NCI-H128 (cell line): ENCODE measurements at regions not wholly inside any gene's neighbourhood (a gene's known extent, or its start where the extent isn't known, plus 50 kb on each side); places are given as distances from the start of the nearest gene placed in this dataset.

Source experiments
- DNase-seq: peaks from one replicate; lab custom pipeline; 2025; ENCODE audit not compliant: unreplicated experiment; lab: John Stamatoyannopoulos, UW

DNA sequence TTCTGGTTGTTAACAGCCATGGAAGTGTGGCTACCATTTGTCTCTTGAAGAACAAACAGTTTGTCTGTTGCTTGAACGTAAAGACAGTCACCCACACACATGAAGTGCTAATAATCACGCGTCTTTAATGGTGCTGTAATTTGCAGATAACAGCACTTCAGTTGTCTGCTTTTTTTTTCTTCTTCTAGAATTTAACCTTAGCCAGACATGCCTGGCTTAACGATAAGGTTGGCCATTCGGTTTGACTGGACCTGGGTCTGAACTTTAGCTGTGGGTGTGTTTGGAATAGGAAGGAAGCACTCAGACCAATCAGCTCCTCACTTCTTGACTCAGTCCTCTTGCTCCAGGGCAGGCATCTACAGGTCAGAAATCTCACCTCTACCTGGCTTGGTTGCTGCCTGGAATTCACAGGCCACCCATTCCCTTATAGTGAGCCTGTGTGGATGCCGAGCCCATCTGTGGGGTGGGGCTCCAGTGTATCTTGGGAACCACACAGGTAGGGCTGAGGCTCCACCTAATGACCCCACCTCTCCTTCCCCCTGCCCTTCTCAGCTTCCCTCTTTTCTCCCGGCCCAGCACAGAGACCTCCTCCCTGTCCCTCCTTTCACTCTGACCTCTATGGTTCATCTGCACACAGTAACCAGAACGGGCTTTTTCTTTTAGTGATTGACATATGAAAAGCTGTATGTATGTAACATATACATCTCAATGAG, 246.4 kb upstream of the PWP1 start:
- no peak for DNase-seq

DNA sequence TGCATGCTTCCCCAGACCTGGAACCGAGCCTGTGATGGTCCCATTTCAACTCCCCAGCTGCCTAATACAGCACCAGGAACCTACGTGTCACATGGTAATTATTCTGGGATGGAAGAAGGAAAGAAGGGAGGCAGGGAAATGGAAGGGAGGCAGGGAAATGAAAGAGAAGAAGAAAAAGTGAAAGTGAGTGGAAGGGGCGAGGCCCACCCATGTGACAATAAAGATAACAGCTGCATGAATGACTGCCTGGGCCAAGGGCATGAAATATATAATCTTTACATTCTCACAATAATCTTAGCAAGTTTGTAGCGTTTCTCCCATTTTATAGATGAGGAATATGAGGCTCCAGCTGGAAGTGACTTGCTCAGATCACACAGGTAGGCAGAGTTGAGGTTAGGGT, 245.0 kb upstream of the PWP1 start:
- DNase-seq, result no peak

DNA sequence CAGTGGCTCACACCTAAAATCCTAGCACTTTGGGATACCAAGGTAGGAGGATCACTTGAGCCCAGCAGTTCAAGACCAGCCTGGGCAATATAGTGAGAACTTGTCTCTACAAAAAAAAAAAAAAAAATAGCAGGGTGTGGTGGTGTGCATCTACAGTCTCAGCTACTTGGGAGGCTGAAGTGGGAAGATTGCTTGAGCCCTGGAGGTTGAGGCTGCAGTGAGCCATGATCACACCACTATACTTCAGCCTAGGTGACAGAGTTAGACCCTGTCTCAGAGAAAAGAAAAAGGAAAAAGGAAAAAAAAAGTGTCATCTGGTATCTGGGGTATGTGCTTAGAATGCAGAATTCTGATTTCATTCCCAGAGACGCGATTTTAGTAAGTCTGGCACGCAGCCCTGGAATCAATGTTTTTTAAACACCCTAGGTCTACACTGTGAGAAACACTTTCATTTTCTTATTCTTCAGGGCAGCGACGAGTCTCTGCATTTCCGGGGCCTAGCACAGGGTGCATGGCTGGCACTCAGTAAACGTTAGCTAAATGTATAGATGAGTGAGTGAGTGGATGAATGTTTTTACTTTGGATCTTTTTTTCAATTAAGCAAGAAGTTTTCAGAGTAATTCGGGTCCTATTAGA, 243.8 kb upstream of the PWP1 start:
- DNase-seq, result no peak

DNA sequence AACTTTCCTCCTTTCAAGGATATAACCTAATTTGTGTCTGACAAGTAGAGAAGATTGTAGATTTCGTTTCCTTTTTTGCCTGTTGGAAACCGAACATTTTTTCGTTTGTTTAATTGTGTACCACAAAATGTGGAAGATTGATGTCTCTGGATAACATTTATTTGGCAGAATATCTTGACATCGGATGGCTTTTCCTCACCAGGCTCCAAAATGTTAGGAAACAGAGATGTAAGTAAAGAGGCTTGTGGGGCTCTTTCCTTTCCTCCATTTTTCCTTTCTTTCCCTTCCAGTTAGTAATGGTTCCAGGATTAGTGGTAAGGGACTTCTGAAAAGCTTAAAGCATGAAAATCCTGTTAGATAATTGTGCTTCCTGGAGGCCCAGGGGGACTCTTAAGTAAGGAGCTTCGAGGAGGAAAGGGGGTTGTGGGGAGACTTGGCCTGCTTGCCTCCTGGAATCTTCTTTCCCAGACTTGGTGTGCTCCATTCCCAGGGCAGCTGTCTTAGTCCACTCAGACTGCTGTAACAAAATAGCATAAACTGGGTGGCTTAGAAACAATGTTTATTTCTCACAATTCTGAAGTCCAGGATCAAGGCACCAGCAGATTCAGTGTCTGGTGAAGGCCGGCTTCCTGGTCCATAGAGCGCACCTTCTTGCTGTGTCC, 243.1 kb upstream of the PWP1 start:
- DNase-seq, result no peak

DNA sequence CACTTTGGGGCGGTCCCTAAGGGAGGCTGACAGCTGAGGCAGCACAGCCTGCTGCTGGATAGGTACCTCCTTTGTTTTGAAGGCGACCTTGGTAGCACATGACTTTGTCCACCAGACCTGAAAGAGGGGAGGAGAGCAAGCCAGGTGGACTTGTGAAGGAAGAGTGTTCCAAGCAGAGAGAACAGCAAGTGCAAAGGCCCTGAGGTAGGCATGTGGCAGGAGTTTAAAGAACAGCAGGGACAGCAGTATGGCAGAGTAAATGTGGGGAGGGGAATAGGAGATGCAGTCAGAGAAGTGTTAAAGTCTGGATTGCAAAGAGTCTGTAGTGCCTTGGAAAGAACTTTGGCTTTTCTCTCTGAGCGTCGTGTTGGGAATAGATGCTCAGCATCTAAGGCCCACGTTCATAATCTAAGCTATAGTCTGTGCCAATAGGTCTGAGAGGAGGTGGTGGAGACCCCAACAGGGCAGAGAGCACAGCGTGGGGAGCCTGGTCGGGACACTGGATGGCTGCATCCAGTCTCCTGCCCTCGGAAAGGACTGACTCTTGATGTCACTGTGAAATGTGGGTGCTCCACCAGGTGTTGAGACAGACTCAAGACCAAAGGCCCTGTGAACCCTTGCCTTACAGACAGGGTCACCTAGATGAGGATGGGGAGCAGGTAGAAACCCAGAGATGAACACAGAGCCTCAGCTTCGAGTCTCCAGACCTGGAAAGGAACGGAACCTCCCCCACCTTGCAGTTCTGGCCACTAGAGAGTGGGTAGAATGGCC, 242.1 kb upstream of the PWP1 start:
- DNase-seq, result no peak

DNA sequence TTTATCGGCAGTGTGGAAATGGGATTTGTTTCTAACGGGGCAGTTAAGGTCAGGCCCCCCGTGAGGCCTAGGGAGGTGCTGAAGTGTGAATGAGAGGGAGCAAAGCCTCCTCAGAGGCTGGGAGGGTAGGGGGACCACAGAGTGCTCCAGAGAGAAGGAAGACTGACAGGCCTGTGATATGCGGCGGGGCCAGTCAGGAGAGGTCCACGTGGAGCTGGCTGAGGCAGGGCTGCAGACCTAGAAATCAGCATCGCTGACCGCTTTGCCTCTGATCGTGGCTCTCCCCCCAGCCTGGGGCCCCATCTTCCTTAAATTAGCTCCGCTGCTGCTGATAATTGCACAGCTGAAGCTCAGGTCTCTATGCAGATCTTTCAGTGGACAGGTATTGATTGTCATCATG, 240.8 kb upstream of the PWP1 start:
- DNase-seq, result no peak

DNA sequence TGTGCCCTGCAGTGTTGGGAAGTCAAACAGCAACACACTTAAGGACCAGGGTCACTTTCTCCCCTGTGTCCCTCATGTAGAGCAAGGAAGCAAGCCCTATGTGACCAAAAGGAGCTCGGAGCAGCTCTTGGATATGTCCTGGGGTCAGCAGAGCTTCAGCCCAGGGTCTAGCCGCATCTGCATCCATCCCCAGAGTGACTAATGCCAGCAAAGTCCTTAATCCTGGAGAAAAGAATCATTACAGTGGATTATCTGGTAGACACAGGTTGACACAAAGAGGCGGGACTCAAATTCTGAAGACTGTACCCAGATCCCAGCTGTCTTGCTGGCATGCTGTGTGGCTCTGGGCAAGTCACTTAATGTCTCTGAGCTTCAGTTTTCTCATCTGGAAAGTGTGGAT, 239.1 kb upstream of the PWP1 start:
- DNase-seq, result no peak

DNA sequence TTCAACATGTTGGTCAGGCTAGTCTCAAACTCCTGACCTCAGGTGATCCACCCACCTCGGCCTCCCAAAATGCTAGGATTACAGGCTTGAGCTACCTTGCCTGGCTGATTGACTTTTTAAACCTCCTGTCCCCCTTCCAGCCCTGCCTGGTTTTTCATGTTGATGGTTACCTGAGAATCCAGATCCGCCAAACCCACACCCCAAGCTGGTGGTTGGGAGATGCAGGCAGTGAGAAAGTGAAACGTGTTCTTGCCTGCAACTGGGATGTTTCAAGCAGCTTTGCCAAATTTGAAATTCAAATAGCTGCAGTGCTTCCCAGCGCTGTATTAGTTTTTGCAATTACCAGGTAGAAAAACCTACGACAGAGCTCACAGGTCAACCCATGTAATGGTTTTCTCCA, 238.3 kb upstream of the PWP1 start:
- no peak for DNase-seq

DNA sequence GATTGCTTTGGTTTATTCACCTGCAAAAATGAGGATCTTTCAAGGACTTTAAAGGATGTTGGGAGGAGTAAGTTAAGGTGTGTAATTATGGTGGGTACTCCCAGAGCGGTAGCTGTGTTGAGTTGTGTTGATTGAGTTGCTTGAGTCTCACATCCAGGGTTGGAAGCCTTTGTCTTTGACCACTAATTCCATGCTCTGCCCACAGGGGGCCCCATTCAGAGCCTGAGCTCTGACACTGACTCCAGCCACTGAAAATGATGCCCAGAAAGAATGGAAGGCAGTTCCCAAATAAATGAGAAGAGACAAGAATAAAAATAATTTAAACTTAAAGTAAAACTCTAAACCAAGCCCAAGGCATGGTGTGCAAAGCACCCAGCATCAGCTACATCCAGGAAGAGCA, 237.4 kb upstream of the PWP1 start:
- DNase-seq, result no peak

DNA sequence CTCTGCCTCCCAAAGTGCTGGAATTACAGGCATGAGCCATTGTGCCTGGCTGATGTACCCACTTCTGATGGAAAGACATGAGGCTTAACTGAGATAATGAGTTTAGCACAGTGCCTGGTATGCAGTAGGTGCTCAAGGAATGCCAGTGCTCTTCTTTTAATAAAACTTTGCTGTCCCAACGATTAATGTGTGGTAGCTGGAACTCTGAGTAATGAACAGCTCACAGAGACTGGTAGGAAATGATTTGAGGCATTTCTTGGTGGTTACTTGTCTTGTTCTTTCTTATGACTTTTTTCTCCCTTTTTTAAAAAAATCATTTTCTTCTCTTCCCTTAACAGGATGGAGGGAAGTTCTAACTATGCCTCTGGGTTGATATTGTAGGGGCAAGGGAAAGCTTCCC, 235.7 kb upstream of the PWP1 start:
- DNase-seq, result no peak

DNA sequence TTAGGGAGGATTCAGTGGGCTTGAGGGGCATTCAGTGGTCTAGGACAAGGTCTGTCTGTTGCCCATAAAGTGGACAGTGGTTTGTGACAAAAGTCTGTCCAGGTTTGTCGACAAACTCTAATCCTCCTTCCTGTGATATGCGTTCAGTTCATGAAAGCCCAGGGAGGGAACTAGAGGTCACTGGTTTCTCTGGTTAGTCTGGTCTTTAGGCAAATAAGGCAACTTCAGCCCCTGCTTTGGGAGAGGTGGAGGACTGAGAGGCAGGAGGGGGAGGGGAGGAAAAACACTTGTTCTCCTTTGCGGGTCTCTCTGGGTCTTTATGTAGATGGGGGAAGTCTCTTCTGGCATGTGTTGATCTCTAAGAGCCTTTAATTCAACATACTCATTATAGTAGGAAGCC, 235.1 kb upstream of the PWP1 start:
- DNase-seq, result no peak

DNA sequence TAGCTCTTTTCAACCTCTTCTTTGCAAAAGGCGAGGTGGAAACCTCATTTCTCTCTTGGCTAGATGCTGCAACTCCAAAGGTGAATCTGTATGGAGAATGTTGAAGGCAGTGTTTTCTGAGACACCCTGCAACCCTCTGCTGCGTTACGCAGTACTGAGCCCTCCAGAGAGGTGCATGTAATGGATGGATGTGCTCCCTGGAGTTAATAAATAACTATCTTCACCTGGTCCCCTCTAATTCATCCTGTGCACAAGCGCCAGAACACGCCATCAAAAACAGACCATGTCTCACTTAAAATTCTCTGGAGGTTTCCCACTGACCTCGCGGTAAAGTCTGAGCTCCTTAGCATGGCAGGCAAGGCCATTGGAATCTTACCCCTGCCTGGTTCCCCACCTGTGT, 234.4 kb upstream of the PWP1 start:
- DNase-seq, result no peak

DNA sequence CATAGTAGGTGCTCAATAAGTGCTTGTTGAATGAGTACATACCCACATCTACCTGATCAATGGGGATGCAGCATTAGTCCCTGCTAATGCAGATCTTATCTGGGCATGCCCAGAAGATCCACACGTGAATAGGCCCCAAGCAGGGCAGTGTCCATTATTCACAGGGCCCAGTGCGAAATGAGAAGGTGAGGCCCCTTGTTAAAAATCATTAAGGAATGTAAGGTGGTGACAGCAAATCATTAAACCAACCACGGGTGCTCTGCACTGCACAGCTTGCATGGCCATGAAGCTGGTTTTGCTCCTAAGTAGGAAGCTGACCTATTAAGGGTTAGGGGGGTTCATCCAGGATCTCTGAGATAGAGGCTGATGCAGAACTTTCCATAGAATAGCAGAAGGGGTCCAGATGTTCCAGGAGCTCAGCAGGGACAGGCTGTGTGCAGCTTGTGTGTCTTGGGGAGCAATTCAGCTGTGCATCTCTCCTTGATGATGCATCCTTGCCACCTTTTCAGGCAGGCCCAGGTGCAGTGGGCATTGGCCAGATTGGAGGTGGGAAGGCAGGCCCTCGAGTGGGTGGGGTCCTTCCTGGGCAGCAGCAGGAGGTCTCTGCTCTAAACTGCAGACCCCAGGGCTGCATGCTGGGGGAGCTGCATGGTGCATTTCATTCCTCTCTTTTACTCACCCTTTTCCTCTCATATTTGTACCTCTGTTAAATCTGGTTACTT, 231.3 kb upstream of the PWP1 start:
- DNase-seq, result no peak

DNA sequence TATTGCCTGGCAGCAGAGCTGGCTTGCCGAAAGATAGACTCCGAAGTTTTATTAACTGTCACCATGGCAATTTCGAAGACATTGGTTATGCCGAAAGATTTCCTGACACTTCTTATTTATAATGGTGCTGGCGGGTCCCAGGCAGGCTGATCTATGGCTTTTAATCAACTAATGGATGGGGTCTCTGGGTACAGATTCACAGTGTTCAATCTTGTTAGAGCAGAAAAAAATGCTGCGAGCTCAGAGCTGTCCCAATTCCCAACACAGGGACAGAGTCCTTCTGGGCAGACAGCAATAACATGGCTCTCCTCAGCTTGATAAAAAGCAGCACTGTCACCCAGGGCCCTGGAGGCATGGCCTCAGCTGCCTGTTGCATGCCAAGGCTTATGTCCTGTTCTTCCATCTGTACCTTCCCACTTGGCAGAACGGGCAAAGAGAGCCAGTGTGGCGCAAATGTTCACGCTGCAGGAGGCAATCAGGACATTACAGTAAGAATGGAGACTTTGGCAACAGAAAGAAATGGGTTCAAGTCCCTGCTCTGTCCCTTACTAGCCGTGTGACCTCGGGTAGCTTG, 228.2 kb upstream of the PWP1 start:
- DNase-seq, result no peak

DNA sequence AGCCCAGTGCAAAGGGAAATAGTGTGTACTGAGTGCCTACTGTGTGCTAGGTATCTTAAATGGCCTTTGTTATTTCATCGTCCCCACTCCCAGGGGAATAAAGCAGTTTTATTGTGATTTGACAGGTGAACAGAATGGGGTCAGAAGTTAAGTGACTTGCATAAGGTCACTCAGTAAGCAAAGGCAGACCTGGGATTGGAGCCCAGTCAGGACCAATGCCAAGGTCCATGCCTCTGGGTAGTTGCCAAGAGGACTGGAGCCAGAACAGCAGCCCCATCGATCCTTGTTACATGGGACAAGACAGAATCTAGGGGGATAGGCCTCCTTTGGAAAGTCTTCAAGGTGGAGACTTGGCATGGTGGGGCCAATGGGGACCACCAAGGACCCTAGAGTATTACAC, 227.4 kb upstream of the PWP1 start:
- no peak for DNase-seq

DNA sequence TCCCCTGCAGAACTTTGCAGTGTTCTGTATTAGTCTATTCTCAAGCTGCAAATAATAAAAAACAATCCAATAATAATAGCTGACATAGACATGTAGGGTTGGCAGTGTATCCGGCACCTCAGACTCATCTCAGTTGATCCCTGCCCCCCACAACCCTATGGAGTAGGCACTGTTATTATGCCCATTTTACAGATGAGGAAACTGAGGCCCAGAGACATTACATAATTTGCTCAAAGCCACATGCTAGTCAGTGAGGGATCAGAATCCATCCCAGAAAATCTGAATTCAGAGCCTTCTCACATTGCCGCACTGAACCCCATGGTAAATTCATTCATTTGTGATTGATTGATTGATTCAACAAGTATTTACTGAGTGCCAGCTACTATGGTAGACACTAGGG, 226.6 kb upstream of the PWP1 start:
- DNase-seq, result no peak

DNA sequence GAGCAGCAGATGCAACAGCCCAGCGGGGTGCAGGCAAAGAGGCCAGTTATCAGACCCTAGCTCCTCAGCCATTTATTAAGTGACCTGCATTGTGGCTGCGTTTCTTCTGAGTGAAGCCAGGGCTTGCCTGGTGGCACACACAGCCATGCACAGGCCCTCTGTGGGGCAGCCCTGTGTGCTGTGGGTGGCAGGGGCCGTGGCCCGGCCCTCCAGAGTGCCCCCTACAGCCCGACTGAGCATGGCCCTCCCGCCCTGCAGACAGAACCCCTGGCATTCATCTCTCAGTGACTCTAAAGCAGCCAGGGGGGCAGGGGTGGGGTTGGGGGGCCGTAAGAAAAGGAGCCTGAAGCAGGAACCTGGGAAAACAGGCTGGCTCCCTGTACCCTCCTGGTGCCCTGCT, 226.0 kb upstream of the PWP1 start:
- no peak for DNase-seq

DNA sequence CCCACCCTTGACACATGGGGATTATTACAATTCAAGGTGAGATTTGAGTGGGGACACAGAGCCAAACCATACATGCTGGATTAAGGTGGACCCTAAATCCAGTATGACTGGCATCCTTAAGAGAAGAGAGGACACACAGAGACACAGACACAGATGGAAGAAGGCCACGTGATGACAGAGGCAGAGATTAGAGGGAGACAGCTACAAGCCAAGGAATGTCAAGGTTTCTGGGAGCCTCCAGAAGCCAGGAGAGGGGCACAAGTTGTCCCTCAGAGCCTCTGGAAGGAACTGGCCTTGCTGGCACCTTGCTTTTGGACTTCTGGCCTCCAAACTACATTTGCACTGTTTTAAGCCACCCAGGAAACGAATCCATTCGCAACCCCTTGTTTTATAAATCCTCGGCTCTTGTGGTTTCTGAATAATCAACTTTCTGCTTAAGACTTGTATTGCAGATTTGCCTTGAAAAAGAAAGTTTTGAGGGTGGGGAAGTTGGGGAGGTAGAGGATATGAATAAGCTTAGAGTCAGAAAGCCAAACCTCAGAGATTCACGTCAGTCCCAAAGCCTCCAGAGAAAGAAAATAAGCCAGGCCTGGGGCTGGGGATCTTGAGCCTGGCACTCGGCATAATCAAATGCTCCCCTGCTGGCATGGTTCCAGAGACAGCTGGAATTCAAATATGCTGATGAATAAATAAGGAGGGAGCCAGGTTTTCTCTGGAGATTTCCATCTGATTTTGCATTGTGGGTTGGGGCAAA, 224.2 kb upstream of the PWP1 start:
- peak; percentile 15 for DNase-seq

DNA sequence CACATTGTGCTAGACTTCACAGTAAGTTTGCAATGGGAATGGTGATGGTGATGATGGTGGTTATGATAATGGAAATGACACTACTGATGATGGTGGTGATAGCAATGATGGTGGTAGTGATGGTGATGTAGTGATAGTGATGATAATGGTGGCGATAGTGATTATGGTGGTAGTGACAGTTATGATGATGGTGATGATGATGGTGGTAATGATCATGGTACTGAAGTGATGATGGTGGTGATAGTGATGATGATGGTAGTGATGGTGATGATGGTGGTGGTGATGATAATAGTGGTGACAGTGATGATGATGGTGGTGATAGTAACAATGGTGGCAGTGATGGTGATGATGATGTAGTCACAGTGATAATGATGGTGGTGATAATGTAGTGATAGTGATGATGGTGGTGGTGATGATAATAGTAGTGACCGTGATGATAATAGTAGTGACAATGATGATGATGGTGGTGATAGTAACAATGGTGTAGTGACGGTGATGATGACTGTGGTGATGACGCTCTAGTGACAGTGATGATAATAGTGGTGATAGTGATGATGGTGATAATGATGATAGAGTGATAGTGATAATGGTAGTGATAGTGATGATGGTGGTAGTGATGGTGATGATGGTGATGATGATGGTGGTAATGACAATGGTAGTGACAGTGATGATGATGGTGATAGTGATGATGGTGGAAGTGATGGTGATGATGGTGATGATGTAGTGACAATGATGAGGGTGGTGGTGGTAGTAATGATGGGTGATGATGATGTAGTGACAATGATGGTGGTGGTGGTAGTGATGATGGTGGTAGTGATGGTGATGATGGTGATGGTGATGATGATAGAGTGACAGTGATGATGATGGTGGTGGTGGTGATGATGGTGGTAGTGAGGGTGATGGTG, 222.9 kb upstream of the PWP1 start:
- no peak for DNase-seq
